ENCODE measurements at regions not wholly inside any gene's neighbourhood (a gene's known extent, or its start where the extent isn't known, plus 50 kb on each side); places are given as distances from the start of the nearest gene placed in this dataset.
"Not testable (repeated sequence)": the region's sequence is repeated elsewhere in the genome, so short reads cannot be mapped to it uniquely, and the experiment has no call there.

DNA sequence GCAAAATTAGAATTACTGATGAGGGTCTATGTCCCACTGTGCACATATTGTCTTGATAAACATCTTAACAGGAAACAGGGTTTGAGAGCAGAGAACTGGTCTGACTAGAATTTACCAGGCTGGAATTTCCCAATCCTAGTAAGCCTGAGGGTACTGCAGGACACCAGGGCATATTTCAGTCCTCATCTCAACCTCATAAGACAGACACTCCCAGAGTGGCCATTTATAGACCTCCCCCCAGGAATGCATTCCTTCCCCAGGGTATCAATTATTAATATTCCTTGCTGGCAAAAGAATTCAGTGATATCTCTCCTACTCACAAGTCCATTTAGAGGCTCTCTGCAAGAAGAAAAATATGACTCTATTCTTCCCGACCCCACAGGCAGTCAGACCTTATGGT is 325.1 kb upstream of the KLF3 start:
- DNase-seq (ENCODE audit: low spot score), result not testable (repeated sequence)

DNA sequence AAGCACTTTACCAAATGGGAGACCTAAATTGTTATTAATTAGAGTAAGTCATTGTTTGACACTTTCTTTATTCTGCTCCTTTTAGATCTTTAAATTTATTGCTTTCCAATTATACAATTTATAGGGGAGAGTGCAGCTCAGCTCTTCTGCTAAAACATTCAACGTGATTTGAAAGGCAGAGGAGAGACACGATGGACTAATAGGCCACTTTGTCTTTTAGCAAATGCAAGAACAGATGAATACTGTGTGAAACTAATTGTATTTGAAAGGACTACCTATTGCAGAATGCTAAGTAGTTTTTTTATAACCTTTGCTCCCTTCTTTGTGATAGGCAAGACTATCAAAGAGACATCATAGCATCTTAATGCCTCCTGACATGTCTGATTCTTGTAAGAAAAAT is 320.4 kb upstream of the KLF3 start:
- no peak for DNase-seq (ENCODE audit: low spot score)

DNA sequence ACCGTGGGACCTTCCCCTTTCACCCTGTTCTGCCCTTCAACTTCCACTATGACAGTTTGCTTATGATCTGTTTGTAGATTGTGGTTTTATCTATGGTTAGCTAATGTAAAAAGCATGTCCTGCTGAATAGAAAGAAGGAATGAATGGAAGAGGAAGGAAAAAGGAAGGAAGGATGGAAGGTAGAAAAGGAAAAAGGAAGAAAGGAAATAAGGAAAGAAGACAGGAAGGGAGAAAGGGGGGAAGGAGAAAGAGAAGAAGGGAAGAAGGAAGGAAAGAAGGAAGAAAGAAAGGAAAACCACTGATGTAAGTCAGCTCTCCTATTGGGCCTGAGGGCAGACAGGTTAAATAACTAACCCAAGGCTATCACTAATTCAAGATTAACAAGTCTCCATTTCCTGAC is 319.1 kb upstream of the KLF3 start:
- no peak for DNase-seq (ENCODE audit: low spot score)

DNA sequence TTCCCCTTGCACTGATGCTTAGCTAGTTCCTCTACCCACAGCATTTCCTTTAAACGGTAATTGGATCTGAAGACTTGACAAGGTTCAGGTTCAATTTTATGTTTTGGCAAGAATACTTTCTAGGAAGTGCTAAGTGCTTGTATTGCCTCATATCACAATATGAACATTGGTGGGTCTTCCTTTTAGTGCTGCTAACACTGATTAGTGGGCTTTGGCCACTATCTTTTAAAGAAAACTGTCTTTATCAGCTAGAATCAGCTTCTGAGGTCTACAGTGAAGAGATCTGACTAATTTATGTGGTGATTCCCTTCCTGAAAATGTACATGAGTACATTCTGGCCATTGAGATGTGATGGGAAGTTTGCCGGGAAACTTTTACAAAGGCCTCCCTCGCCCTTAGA is 316.7 kb upstream of the KLF3 start:
- DNase-seq (ENCODE audit: low spot score), result no peak

DNA sequence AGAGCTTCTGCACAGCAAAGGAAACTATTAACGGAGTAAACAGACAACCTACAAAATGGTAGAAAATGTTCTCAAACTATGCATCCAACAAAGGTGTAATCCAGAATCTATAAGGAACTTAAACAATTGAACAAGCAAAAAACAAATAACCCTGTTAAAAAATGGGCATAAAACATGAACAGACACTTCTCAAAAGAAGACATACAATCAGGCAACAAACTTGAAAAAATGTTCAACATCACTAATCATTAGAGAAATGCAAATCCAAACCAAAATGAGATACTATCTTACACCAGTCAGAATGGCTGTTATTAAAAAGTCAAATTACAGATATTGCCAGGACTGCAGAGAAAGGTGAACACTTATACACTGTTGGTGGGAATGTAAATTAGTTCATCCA is 309.6 kb upstream of the KLF3 start:
- no peak for DNase-seq (ENCODE audit: low spot score)

DNA sequence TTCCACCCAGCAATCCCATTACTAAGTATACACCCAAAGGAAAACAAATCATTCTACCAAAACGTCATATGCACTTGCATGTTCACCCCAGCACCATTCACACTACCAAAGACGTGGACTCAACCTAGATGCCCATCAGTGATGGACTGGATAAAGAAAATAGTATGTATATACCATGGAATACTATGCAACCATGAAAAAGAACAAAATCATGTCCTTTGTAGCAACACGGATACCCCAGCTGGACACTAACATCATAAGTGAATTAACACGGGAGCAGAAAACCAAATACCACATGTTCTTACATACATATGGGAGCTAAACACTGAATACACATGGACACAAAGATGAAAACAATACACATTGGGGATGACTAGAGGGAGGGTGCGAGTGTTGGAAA is 309.1 kb upstream of the KLF3 start:
- DNase-seq (ENCODE audit: low spot score), result no peak

DNA sequence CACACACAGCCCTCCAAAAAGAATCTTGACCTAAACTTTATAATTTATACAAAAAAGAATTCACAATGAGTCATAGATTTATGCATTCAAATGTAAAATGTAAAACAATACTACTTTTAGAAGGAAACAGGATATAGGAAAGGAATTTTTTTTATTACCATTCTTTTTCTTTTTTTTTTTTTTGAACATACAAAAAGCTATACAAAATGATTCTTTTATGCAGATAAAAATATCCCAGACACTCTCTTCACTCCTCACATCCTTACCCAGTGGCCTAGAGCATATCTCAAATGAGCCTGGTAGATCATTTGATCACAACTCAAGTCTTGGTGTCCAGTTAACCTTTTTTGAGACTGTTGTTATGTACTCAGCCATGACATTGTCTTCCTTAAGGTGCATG is 307.3 kb upstream of the KLF3 start:
- DNase-seq (ENCODE audit: low spot score), result no peak

DNA sequence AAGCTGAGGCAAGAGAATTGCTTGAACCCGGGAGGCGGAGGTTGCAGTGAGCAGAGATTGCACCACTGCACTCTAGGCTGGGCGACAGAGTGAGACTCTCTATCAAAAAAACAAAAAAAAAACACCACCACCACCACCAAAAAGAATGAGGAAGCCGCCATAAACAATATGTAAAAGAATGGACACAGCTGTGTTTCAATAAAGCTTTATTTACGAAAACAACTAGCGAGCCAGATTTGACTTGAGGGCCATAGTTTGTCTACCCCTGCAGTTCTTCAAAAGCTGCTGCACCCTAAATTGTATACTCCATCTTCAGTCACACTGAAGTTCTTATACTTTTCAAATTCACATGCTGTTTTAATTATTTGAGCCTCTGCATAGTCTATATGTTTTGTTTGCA is 306.5 kb upstream of the KLF3 start:
- DNase-seq (ENCODE audit: low spot score), result no peak

DNA sequence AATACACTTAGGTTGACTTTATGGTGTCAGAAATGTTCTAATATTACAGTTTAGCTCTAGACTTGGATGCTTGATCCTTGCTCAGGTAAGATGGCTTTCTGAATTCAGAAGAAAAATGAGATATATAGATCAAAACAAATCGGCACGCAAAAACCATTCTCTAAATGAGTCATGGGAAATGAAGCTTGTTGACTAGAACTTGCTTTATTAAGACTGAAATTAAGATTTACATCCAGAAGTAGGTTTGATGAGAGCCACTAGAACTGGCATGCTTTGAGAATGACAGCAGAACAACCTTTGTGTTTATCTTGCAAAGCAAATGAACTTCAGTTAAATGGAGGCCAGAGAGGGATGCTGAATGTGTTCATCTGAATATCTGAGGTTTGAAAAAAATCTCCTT is 304.9 kb upstream of the KLF3 start:
- DNase-seq (ENCODE audit: low spot score), result no peak

DNA sequence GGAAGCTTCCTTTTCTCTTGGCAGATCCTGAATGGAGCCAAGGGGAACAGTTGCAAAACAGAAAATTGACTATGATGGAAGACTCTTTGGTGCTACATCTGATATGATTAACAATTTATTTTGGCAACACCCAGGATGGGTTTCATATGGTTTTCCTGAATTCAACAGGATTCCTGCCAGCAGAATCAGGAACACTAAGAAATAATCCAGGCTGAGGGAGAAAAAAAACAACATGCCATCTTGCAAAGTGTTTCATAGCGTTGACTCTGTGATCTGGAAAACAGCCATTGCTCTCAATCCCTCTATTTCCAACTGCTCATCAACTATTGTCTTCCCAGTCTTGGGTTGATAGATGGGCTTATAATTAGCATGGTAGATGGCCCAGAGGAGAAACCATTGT is 303.8 kb upstream of the KLF3 start:
- DNase-seq (ENCODE audit: low spot score), result no peak

DNA sequence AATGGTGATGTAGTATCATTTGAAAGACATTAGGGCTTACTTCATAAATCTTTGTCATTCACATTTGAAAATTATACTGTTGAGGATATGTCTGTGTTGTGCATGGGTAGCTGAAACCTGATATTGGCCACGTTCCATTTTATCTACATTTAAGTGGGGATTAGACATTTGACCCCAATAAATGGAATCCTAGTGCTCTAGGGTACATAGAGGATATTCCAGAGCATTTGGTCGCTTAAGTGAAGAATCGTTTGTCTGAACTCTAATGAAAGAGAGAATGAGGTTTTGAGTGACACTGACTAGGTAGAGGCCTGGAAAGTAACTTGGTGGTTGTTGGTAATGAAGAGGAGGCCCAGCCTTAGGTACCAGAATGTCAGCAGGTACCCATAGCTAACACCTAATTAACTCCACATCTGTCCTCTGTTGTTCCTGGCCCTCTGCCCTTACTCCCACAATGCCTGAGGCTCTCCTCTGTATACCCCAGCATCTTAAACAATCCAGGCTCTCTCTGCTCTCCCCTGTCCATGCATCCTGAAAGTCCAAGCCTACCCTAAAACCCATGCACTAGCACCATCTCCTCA is 299.5 kb upstream of the KLF3 start:
- no peak for DNase-seq (ENCODE audit: low spot score)

DNA sequence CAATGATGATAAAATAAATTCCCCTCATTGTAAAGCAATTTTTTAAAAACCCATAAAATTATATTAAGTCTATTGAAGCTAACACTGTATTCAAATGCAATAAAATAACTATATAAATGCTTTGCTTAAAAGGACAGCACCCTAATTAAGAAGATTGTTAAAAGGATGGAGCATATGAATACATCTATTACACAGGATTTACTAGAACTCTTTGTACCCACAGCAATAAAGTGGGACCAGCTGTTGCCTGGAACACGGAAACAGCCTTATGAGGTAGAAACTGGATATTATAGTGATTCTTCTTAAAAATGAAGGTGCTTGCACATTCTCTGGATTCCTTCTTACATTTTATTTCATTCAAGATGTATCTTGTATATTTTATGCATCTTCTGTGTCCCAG is 298.7 kb upstream of the KLF3 start:
- DNase-seq (ENCODE audit: low spot score), result no peak

DNA sequence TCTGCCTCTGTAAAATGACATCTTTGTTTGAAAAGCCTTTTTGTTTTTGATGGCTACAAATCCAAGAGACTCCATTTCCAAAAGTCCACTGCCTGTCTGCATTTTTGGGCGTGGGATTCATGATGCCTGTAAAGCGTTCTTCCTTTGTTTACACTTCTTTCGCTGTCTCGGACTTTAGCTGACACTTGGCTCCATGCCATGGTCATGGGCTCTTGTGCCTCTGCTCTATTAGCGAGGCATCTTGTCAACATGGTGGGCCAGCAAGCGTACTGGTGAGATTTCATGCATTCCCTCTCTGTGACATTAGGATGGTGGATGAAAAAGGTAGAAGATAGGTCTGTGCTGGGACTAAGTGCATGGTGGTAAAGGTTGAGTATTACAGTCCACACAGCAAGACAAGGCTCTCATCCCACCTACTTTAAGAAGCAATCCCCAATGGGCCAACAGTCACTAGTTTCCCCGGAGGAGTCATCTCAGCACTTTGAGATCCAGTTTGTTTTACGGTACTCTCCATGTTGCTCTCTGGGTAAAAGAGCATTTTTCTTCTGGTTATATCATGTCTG is 298.2 kb upstream of the KLF3 start:
- DNase-seq (ENCODE audit: low spot score), result no peak

DNA sequence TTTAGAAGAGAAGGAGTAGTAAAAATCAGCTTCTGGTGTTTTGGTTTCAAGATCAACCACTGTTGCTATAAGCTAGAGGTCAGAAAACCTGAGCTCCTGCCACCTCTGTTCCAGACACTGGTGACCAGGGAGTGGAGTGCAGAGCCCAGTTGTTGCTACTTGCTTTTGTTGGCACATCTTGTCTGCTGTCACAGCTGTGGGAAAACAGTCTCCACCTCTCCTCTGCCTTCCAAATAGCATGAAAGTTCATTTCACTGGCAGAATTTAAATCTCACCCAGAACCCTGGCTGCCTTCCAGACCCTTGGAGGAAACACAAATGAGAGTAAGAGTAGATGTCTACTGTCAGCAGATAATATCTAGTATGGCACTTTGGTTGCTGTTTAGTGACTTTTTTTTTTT is 297.5 kb upstream of the KLF3 start:
- DNase-seq (ENCODE audit: low spot score), result no peak

DNA sequence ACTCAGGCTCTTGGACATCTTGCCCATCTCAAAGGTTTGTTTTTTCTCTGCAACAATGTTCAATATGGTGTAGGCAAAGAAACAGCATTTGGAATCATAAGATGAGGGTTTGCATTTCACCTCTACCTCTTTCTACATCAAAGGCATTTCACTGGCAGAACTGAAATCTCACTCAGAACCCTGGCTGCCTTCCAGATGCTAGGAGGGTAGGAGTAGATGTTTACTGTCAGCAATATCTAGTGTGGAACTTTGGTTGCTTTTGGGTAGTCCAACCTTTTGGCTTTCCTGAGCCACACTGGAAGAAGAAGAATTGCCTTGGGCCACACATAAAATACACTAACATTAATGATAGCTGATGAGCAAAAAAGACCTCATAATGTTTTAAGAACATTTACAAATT is 297.0 kb upstream of the KLF3 start:
- DNase-seq (ENCODE audit: low spot score), result no peak

DNA sequence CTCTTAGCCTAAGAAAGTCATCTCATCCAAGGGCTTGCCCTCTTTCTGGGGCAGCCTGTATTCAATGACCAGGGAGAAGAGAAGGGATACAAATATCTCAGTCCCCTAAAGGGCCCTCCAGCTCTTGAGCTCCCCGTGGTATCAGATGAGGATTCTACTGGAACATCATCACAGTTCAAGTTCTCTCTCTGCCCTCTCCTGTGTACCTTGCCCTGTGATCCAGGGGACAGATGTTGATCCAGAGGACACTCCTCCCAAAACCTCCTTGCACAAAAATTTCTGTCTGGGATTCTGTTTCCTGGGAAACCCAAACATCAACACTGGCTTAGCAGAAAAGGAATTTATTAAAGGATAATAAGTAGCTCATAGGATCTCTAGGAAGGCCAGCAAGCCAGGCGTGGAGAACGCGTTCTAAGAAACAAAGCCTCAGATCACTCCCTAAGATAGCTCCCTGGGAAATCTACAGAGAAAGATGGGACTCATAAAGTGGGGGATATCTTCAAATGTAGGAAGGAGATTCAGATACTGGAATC is 296.3 kb upstream of the KLF3 start:
- DNase-seq (ENCODE audit: low spot score), result no peak

DNA sequence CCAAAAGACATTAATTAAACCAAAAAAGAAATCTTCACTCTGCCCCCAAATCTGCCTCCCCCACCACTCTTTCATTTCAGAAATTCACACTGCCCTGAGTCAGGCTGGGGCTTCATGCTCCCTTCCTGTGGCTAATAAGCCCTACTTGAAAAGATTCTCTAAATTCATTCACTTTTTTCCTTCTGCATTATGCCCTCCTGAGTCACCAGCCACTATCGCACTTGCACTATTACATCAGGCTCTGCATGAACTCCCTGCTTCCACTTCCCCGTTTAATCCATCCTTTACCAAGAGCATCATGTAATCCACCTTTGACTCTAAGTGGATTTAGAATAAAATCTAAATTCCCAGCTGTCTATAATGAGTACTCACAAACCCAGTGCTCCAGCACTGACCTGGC is 295.4 kb upstream of the KLF3 start:
- no peak for DNase-seq (ENCODE audit: low spot score)

DNA sequence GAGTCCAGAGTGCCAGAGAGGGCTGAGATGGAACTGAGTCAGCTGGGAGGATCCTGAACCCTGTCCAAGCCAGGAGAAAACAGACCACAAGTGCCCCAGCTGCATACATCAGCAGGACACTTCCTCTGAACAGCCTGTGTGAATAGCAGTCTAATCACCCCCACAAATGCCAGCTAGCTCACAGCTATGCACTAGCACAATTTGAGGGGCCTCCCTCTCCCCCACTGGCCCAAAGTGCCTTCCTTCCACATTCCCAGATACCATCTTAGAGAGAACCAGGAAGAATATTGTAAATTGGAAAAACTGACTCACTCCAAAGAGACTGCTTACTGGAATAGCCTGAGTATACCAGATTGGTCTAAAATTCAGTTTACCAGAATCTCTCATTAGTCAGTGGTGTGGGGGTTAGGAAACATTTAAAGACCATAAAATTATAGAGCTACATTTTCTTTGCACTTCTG is 292.6 kb upstream of the KLF3 start:
- no peak for DNase-seq (ENCODE audit: low spot score)

DNA sequence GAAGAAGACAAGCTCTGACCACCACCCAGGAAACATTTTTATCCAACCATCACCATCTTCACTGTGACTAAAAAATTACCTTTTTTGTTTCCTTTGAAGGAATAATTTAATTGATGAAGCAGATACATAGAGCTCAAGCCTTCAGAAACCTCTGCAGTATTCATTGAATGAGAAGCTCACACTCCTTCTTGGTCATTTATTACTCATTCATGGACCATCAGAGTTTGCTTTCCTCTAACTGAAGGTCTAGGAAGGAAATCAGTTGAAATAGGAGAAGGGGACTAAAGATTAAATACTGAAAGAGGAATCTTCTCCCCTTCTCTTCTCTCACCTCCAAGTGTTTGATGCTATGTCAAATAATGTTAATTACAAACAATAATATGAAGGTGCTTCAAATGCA is 290.6 kb upstream of the KLF3 start:
- DNase-seq (ENCODE audit: low spot score), result no peak

DNA sequence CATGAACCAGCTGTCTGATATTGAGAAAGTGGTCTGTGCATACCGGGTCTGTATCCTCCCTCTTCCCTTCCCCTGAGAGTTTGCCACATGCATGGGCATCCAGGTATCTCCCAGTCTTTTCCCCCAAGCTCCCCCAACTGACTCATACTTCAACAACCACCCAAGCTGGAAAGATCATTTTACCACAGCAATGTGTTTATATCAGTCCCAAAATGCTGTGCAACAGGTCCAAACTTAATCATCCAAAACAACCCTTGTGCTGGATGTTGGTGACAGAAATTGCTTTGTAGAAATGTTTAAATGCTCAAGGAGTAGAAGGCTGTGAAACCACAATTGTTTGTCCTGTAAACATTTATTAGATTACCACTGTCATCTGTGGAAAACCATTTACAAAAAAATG is 286.8 kb upstream of the KLF3 start:
- DNase-seq (ENCODE audit: low spot score), result no peak

DNA sequence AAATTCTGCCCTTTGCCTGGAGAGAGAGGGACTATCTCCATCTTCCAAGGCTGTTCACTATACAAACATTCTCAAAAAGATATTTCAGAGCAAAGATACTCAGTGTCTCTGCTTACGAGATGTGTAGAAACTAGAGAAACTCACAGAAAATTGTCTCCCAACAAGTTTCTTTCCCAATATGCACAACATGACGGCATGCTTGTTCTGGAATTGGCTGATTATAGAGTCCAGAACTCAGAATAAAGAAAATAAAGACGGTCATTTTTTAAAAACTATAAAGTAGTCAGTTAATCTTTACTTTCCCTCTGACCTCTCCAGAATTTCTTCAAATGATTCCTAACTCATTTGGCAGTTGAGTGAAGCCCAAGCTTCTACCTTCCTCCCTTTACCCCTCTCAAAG is 285.5 kb upstream of the KLF3 start:
- no peak for DNase-seq (ENCODE audit: low spot score)

DNA sequence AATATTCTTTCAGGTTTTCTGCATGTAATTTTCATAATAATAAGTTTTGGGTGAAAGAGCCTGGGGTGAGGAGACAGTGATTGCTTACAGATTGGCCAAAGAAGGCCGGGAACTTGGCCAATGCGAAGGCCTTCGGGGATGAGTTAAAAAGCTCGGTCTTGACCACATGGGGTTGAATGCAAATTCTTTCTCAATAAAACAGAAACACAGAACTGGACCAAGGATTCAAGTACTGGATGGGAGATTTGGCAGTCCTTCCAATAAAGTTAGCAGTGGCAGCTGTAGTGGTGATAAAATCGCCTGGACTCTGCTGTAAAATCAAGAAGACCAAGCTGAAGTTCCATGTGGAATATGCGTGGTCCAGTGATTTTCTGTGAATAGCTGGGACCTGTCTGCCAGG is 282.2 kb upstream of the KLF3 start:
- DNase-seq (ENCODE audit: low spot score), result no peak

DNA sequence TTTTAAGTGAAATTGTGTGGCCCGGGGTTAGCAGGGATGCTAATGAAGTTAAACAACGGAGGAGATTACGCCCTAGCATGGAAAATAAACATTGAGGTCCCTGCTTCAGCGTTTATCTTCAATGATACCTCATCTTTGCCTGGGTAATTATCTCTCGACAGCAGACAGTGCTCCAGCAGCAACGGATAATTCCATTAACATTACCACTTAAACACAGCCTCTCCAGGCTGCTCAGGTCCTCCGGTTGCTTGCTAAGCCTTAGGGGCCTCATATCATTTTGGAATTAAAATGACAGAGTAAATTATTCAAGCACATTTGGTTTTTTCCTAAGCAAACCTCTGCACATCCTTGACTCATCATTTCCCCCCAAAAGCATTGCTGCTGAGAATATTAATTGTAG is 281.5 kb upstream of the KLF3 start:
- no peak for DNase-seq (ENCODE audit: low spot score)

DNA sequence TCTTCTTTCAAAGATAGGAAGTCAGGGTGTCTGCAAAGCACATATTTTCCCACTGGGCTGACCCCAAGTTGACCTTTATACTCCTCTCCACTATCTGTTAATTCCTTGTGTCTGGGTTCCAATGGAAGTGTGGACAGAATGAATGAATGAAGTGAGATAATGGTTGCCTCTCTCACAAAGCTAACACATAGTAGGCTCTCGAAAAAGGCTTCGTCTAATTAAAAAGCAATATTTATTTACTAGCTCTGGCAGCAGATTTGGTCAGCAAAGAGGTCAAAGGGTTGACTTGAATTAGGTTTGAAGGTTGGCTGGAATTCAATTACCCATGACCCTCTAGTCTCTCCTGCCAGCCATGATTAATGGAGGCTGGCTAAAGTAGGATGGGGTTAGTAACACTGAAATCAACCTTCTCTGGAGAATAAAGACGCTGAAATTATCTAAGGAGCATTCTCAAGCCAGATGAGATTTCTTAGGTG is 280.3 kb upstream of the KLF3 start:
- no peak for DNase-seq (ENCODE audit: low spot score)

Data from globus pallidus (tissue), 1 donor.